Hepatocyte (in vitro differentiated cells): ENCODE measurements at regions not wholly inside any gene's neighbourhood (a gene's known extent, or its start where the extent isn't known, plus 50 kb on each side); places are given as distances from the start of the nearest gene placed in this dataset.

Source experiments
- CTCF ChIP-seq: fragments of 200-600 bp; sonication (generic); IDR thresholded peaks from 2 replicates; pipeline ENCODE4 v1.5.1; 2016; ENCODE audit warnings: antibody characterized with exemption, mild to moderate bottlenecking; ENCODE audit not compliant: poor library complexity
- EZH2 ChIP-seq: fragments of 200-600 bp; sonication (generic); IDR thresholded peaks from 2 replicates; pipeline ENCODE4 v1.6.1; 2016; ENCODE audit warnings: antibody characterized with exemption, mild to moderate bottlenecking, borderline replicate concordance

GRCh38 chr12:113673458-113674238, 202.0 kb upstream of the LHX5 start:
- TF ChIP-seq CTCF: no peak
- TF ChIP-seq EZH2: no peak
